ENCODE measurements at regions not wholly inside any gene's neighbourhood (a gene's known extent, or its start where the extent isn't known, plus 50 kb on each side); places are given as distances from the start of the nearest gene placed in this dataset.

DNA sequence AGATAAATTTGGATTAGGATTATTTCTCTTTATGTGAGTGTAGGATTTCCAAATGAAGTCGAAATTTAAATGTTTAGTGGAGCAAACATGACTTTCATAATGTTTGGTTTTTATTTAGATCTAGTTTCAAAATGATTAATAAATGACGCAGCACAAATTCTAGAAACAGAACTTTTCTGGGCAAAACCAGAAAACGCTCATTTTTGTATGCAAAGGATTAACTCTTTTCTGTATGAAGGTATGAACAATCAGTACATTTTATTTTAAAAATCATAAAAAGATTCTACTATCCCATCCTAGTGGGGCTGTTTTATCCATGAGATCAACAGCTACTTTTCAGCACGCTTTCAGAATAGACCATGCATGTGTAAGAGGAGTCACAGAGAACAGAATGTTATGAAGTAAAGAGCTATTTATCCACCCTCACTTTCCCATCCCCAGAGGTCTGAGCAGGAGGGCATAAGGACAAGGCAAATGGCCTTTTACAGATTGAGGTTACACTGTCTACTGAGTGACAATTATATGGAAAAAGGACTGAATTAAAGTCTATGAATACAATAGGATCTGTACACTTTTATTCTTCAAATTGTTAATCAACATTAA is 270.8 kb downstream of the ZEB2 start:
- intact Hi-C loops (cut with DNase I): no loop called here

DNA sequence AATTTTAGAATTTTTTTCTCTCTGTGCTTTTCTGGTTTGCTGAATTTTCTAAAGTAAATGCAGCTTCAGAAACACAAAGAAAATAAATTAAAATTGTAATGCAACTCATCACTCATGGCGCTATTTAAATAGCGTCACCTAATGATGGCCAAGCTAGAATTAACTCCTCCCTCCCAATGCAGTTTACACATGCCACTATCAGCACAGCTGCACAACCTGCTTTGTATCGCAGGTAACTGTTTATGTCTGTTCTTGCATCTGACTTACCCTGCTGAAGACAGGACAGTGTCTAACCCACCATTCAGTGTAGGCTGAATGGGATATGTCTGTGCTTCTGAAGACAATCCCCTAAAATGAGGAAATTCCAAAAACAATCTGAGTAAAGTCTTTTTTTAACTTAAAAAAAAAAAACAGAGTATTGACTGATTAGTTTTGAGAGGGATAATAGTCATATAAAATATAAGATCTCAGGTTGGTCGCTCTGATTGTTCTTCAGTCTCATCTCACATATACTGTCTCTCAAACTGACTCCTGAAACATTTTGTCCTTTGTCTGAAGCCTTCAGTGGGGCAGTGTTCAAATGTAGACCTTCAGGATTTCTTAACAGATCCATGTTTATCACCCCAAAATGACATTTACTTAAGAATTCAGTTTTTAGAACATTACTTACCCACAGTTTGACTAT is 271.4 kb downstream of the ZEB2 start:
- intact Hi-C loops (cut with DNase I): no loop called here

More for the DNA sequence above, 270.8 kb downstream of the ZEB2 start:
- no peak for DNase-seq (ENCODE audit: low spot score)

DNA sequence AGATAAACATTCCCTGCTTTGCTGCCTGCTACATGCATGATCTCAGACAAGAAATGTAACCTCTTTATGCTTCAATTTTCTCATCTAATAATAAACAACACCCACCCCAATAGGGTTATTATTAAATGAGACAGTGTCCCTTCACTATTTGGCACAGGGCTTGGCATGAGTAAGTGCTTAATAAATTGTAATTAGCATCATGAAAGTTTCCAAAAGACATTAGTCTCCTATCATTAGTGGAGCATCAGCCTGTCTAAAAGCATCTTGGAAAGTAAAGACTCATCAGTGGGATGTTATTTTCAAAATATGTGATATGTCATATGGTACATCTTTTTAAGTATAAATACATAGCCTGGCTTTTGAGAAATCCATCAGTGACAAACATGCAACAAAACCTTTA is 275.0 kb downstream of the ZEB2 start:
- intact Hi-C loops (cut with DNase I): no loop called here
- no peak for DNase-seq (ENCODE audit: low spot score)

More for the DNA sequence above, 271.4 kb downstream of the ZEB2 start:
- DNase-seq (ENCODE audit: low spot score): no peak

DNA sequence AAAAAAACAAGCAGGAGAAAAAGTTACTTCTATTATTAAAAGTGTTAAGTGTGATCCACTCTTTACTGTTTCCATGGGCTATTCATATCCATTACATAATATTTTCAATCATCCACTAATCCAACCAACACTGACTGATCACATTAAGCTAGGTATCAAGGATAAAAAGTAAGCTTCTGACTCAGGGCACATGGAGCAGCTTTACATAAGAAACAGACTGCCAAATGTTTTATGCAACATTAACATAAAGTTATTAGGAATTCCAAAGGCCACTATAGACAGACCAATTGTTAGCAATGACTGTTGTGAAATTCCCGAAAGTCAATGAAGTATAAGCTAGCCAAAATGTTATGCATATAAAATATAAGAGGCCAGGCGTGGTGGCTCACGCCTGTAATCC is 277.6 kb downstream of the ZEB2 start:
- intact Hi-C loops (cut with DNase I): no loop called here
- DNase-seq (ENCODE audit: low spot score): no peak

DNA sequence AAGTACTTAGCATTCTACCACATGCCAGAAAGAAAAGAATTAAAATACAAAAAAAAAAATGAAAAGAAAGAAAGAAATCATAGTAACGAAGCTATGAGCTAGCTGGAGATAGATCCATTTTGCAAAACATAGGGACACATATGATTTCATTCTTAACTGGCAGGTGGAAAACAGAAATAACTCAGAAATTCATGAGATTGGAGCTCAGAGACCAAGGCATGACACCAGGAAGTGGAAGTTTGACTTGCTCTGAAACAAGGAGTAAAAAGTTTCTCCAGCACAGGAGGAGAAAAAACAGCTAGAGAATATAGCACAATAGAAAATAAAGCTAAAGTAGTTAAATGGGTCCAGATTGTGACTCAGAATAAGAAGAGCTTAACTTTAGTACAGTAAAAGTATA is 278.1 kb downstream of the ZEB2 start:
- intact Hi-C loops (cut with DNase I): no loop called here
- DNase-seq (ENCODE audit: low spot score): no peak

DNA sequence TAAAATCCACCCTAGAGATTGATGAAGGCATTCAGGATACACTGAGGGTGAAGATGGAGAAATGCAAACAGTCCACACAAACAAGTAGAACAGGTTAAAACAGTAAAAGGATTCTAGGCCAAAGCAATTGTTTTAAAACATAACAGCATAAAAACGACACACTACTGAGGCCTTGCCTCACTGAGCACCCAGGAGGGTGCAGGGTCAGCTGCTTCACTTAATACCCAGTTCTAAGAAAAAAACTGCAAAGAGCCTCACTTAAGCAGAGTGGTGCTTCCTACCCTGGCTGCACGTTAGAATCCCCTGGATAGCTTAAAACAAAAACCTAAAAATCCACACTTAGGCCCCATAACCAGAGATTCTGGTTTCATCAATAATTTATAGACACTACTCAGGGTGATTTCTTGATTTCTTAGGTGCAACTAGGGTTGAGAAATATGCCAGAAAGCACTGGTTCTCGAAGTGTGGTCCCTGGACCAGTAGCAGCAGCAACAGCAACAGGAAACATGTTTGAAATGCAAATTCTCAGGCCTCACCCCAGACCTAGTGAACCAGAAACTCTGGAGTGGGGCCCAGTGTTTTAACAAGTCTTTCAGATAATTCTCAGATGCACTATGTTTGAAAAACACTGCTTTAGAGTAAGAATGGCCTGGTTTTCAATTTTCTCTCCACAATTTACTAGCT is 279.1 kb downstream of the ZEB2 start:
- DNase-seq (ENCODE audit: low spot score): no peak
- intact Hi-C loops (cut with DNase I): no loop called here

DNA sequence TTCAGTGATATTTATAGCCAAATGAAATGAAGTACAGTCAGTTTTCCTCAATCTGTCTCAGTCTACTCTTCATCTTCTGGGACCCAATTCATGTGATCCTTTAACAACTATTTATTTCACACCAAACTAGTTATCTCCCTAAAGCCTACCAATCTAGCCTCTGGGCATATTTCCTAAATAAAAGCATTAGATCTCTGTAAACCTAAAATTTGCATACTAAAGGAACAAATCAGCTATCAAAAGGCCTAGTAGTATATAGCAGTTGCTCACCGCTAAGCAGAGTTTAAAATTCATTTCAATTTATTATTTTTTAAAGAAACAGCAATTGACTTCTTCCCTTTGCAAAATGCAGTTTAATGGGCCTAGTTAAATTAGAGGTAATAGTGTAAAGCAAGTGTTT is 280.2 kb downstream of the ZEB2 start:
- DNase-seq (ENCODE audit: low spot score): no peak
- intact Hi-C loops (cut with DNase I): no loop called here

DNA sequence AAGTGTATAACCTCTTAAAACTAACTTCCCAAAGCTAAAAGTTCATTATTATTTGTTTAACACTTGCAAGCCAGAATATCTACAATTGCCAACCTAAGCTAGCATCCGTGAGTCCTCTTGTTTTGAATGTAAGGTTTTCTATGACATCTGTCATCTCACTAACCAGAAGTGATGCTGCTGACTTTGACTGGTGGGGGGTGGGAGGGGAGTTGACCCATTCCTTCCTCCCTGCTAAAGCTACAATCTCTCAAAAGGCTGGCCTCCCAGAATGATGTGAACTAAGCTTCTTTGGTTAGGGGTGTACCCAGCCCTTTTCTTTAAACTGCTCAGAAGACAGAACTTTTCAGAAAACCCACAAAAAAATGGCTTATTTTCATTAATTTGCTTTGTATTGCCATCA is 280.6 kb downstream of the ZEB2 start:
- intact Hi-C loops (cut with DNase I): no loop called here
- no peak for DNase-seq (ENCODE audit: low spot score)

DNA sequence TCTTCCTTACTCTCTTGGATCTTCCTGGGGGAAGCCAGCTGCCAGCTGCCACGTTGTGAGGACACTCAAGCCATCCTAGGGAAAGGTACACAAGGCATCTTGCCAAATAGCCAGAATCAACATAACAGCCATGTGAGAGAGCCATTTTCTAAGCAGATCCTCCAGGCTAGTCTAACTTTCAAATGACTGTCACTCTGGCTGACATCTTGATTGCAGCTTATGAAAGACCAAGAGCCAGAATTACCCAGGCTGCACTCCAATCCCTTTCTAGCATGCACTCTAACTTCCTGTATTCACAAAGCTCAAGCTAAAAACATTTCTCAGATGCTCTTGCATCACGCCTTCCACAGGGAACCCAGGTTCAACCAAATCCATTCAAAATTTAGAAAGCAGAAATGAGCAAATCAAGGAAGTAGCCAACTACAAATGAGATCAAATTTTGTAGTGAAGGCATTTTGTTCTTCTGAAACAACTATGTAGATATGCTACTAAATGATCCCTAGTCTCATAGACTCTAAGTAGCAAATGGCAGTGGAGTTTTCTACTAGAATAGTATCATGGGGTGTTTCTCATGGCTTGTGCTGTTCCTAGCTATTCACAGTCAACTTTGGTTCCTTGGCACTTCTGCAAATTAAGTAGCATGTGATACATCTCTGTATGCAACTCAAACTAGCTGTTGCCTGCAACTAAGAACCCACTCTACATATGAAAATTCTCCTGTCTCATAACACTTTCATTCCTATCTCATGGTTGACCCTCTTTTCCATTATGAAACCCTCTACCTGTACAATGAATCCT is 281.9 kb downstream of the ZEB2 start:
- intact Hi-C loops (cut with DNase I): no loop called here
- no peak for DNase-seq (ENCODE audit: low spot score)

DNA sequence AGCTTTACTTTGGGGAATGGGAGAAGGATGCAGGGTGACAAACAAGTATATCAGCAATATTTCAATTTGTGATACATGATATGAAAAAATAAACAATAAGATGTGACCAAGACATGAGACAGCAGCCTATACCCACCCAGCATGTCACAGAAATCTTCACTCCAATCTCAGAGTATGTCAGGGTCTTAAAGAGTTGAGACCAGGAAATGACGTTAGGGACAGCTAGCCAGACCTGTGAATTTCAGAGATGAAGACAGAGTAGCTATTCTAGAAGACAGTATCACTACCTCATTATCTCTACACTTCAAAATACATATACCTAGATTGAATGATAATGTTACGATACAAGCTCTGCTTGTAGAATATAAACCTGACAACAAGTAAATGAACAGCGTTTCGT is 282.8 kb downstream of the ZEB2 start:
- no peak for DNase-seq (ENCODE audit: low spot score)
- intact Hi-C loops (cut with DNase I): no loop called here

DNA sequence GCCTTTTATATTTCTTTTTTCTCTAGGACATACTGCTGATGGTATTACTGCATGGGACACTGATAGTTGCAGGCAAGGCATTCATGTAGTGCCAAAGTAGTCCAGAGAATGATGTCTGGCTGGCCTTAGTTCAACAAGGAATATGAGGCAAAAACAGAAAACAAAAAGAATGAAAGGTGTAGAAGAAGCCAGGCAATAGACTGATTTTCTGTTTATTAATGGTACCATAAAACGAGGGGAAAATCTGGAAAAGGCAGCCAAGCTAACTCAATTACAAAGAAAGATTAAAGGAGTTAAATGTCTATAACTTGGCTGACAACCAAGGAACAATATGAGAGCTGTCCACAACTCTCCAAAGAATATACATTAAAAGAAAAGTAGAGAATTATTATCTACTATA is 284.9 kb downstream of the ZEB2 start:
- no peak for DNase-seq (ENCODE audit: low spot score)
- intact Hi-C loops (cut with DNase I): no loop called here

DNA sequence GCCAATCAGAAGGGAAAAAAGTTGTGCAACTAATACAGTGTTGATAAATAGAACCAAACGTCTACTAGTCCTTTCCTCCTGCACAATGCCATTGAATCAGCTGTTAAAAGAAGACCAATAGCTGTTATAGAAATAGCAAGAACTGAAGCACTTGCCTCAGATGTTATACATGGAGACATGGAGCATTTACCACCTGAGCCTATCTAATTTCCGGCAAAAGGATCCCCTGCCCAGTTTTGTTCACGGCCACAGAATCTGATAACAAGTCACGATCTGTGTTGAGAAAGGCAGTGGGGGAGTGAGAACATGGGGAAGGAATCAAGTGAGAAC is 285.4 kb downstream of the ZEB2 start:
- intact Hi-C loops (cut with DNase I): no loop called here
- DNase-seq (ENCODE audit: low spot score): no peak

DNA sequence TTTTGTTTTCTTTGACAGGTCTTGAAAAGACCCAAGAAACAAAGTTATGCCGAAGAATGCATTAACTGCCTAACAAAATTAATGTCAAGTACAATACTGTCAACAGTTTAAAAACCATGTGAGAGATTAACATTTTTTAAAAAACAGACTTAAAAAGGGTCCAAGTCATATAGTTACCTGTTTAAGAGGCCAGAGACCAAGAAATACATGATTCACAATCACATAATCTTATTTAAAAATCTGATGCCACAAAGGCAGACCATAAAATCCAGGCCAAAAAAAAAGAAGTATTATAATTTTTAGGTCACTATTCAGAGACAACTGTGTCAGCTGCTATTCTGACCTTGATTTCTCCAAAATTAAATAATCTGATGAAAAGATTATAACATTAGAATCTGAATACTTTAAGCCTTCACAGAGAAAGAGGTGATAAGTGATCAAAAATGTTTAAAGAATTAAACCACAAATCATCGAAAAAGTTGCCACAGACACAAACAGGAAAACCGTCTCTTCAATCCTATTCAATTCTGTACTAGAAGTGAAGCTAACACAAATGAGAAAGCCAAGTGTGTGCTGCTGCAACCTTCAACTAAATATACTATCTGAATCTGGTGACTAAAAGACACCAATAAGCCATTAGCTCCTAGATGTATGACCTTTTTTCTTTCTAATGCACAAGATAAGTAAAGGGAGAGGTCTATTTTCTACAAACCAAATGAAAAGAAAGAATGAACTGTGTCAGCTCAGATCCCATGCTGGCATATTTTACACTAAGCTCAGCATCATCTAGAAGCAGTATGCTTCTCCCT is 286.0 kb downstream of the ZEB2 start:
- intact Hi-C loops (cut with DNase I): no loop called here
- no peak for DNase-seq (ENCODE audit: low spot score)

DNA sequence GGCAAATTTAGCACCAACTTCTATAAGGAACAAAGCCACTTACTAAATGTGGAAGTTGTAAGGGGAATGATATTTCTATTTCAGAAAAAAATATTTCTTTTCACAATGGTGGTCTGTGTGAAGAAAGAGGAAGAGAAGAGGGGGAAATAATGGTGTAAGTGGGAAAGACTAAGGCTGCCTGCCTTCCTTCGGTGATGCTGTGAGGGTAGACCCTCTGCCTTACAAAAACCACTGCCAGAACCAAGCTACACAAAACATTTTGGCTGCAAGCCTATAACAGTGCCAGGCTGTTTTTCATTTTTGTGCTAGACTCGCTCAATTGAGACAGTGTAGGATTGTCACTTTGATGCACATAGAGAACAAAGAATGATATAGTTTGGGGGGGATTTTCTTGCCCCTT is 286.6 kb downstream of the ZEB2 start:
- intact Hi-C loops (cut with DNase I): no loop called here
- DNase-seq (ENCODE audit: low spot score): no peak

DNA sequence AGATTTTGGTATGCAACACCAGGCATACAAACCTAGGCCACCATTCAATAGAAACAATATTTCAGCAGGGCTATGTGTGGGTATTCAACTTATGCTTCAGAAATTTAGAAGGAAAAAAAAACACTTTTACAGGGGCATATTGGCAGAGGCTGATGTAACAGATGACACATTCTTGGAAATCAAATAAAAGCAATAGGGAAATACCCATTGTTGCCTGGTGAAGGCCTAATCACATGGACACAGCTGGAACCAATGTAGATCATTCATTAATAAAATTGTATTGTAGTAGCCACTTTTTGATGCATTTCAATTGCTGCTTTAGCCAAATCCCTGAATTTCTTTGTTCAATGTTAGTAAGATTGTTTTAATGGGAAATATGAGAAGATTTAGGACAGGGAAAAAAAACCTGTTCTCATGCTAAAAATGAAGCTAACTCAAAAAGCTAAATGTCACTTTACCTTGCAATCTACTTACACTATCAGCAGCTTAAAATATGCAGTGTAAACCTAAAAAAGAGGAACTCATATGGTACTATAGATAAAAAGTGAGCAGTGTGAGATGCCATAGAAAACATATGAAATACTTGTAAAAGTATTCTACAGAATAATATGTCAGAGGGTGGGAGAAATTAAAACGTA is 289.4 kb downstream of the ZEB2 start:
- DNase-seq (ENCODE audit: low spot score): no peak
- intact Hi-C loops (cut with DNase I): no loop called here

DNA sequence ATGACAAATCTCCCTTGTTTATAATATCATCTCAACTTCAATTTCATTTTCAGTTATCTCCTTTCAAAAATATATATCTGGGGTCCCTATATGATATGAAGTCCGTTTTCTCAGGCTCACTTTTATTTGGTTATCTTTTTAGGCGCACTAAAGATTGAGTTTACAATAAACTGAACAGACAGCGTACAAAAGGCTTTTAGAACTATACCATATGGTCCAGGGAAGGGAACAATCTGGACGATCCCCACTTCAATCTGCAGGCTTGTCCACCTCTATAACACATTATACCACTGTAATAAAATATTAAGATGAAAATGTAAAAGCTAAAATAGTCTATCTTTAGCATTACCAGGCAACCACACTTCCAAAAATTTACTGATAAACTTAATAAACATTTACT is 289.9 kb downstream of the ZEB2 start:
- no peak for DNase-seq (ENCODE audit: low spot score)
- intact Hi-C loops (cut with DNase I): no loop called here

DNA sequence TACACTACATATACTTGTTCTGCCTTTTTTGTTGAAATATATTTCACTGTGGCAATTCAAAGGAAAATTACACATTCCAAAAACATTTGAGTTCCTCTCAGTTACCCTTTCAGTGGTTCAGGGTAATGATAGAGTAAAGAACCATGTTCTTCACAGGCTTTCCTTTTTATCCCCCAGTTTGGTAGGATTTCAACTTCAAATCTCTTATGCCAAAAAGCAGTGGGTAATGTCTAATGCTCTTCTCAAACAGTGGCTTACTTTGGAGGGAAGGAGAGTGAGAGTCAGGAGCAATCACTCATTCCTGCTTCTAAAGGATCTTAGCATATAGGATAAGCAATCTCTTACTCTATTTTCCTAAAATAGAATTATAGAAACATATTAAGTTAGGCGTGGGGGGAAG is 290.6 kb downstream of the ZEB2 start:
- intact Hi-C loops (cut with DNase I): no loop called here

DNA sequence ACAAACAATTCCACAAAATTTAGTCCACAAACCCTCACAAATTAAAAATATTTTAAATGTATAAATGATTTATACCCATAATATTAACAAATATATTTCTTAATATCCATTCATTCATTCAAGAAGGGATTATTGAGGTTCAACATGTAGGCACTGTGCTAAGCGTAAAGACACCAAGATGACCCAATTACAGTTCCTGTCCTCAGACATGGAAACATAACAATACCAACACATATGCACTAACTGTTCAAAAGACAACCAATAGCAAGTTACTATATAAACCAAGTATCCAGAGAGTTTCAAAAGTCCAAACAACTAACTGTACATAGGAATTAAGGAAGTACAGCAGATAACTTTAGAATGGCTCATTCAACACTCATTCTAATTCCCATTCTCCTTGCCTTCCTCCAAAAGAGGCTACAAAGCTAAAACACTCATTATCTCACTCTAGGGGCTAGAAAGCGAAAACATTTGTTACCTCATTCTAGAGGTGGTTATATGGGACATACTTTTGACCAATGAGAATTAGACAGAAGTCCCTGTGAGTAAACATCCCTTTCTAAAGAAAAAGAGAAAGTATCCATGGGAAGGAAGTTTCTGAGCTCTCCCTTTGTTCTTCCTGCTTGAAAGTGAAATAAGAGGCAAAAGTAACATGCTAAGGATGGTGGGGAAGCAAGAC is 292.4 kb downstream of the ZEB2 start:
- intact Hi-C loops (cut with DNase I): no loop called here
- no peak for DNase-seq (ENCODE audit: low spot score)

More for the DNA sequence above, 290.6 kb downstream of the ZEB2 start:
- no peak for DNase-seq (ENCODE audit: low spot score)

DNA sequence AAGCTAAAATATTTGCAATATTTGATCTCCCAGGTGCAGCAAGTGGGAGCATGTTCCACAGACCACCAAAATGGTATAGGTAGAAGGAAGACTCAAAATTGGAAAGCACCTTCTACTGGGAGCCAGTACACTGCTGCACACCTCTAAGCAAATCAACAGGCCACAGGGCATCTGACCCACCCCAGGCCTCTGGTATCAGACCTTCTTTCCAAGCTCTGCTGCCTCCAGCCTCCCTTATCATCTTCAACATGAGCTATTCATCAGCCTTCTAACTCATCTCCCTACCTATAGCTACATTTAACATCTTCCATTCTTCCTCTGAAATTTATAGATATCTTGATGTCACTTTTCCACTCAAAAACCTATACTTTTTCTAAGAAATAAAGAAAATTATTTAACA is 294.8 kb downstream of the ZEB2 start:
- intact Hi-C loops (cut with DNase I): no loop called here
- DNase-seq (ENCODE audit: low spot score): no peak
